K562 (cell line): ENCODE measurements at regions not wholly inside any gene's neighbourhood (a gene's known extent, or its start where the extent isn't known, plus 50 kb on each side); places are given as distances from the start of the nearest gene placed in this dataset.

ENCODE experiments used
- CBFA2T2 ChIP-seq: fragments of 450-650 bp; conservative IDR thresholded peaks from 2 replicates; pipeline ENCODE4 v1.6.1; 2017; ENCODE audit warnings: mild to moderate bottlenecking
- CTCF ChIP-seq, 3 experiments: IDR thresholded peaks in 2 of 3; conservative IDR thresholded peaks in 1 of 3; 2 replicates each; pipeline ENCODE4 v1.5.1; 2011 to 2012; ENCODE audit warnings: low read length in 3 of 3, mild to moderate bottlenecking in 3 of 3, control low read depth in 2 of 3, improper control_type of control experiment in 1 of 3, inconsistent platforms in 1 of 3, low read depth in 1 of 3, mixed read lengths in 1 of 3, moderate library complexity in 1 of 3; ENCODE audit not compliant: insufficient read depth in 2 of 3
- GABPB1 ChIP-seq: sonication (generic); formaldehyde crosslinking; IDR thresholded peaks from 2 replicates; pipeline ENCODE4 v1.8.0; 2022; ENCODE audit warnings: mild to moderate bottlenecking, missing genetic modification reagents
- KLF1 ChIP-seq: fragments of 450-650 bp; IDR thresholded peaks from 2 replicates; pipeline ENCODE4 v1.6.1; 2016; ENCODE audit warnings: missing genetic modification characterization, missing compliant biosample characterization
- PHF8 ChIP-seq: fragments of 200-600 bp; sonication (generic); IDR thresholded peaks from 2 replicates; pipeline ENCODE4 v1.6.1; 2012; ENCODE audit warnings: mixed run types, mild to moderate bottlenecking, inconsistent platforms, low read length, moderate library complexity, borderline replicate concordance
- SMARCA4 ChIP-seq: fragments of 450-650 bp; IDR thresholded peaks from 2 replicates; pipeline ENCODE4 v1.6.1; 2016
- TCF3 ChIP-seq: sonication (generic); formaldehyde crosslinking; IDR thresholded peaks from 2 replicates; pipeline ENCODE4 v1.4.0; 2020; ENCODE audit warnings: mild to moderate bottlenecking, missing genetic modification reagents

- TF ChIP-seq GABPB1 (CRISPR knock-in tag) (no peak), CTCF (IDR thresholded peaks at IDR 0.05 in 2 of 3, conservative IDR thresholded peaks at IDR 0.05 in 1 of 3; ENCODE audit: insufficient read depth in 2 of 3, low read depth in 1 of 3, low read length in 3 of 3) (no peak), TCF3 (no peak), PHF8 (no peak), SMARCA4 (no peak), KLF1 (no peak), CBFA2T2 (no peak)
Observed at GRCh38 chr11:128042290-128042751, 545.0 kb downstream of the ETS1 start.
